Upper lobe of left lung (tissue), 4 donors: ENCODE measurements at regions not wholly inside any gene's neighbourhood (a gene's known extent, or its start where the extent isn't known, plus 50 kb on each side); places are given as distances from the start of the nearest gene placed in this dataset.

Source experiments
- EP300 ChIP-seq, 4 donors: sonication (generic); formaldehyde crosslinking; IDR thresholded peaks; one replicate each; pipeline ENCODE4 v1.5.1; 2017; ENCODE audit warnings: antibody characterized with exemption in 4 of 4, control low read depth in 2 of 4
- POLR2A ChIP-seq, 4 donors: fragments of 450-650 bp; IDR thresholded peaks; one replicate each; pipeline ENCODE4 v1.5.1; 2016 to 2017; ENCODE audit warnings: antibody characterized with exemption in 4 of 4, mild to moderate bottlenecking in 2 of 4
- TF ChIP-seq, protein P1 (sequence below), 6 experiments: fragments of 450-650 bp in 4 of 6; fragments of 200-600 bp in 2 of 6; sonication (generic) in 2 of 6; IDR thresholded peaks; one replicate each; pipeline ENCODE4 v1.5.1; 2016 to 2019; ENCODE audit warnings: antibody characterized with exemption in 6 of 6

DNA sequence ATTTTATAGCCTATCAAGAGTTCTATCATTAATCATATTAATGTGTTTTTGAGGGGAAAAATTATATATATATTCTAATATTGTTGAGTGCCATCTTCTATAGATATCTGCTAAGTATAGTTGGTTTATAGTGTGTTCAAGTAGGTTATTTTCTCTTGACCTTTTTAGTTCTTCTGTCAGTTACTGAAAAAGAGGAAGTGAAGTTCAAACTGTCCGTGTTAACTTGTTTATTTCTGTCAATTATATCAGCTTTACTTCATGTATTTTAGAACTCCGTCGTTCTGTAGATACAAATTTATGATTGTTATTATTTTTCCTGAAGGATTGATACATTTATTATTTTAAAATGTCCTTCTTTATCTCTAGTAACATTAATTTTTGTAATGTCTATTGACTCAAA is 1209.1 kb downstream of the CDH12 start:
- TF ChIP-seq, protein P1, sequence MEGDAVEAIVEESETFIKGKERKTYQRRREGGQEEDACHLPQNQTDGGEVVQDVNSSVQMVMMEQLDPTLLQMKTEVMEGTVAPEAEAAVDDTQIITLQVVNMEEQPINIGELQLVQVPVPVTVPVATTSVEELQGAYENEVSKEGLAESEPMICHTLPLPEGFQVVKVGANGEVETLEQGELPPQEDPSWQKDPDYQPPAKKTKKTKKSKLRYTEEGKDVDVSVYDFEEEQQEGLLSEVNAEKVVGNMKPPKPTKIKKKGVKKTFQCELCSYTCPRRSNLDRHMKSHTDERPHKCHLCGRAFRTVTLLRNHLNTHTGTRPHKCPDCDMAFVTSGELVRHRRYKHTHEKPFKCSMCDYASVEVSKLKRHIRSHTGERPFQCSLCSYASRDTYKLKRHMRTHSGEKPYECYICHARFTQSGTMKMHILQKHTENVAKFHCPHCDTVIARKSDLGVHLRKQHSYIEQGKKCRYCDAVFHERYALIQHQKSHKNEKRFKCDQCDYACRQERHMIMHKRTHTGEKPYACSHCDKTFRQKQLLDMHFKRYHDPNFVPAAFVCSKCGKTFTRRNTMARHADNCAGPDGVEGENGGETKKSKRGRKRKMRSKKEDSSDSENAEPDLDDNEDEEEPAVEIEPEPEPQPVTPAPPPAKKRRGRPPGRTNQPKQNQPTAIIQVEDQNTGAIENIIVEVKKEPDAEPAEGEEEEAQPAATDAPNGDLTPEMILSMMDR (IDR thresholded peaks at IDR 0.05) = no peak
- TF ChIP-seq POLR2A (IDR thresholded peaks at IDR 0.05) = no peak
- TF ChIP-seq EP300 (IDR thresholded peaks at IDR 0.05) = no peak
